GM23338 (cell line): ENCODE measurements at regions not wholly inside any gene's neighbourhood (a gene's known extent, or its start where the extent isn't known, plus 50 kb on each side); places are given as distances from the start of the nearest gene placed in this dataset.

ENCODE experiments used
- ATAC-seq: fragments of 200-7000 bp; cut with Tn5 transposase; 3 replicates; pipeline ENCODE4 v1.9.1; 2020
- DNase-seq: peaks from one replicate; pipeline ENCODE4 v3.0.0-alpha.2; 2015; ENCODE audit warnings: low spot score
- H2AFZ ChIP-seq: fragments of 200-600 bp; sonication (generic); 2 replicates; pipeline ENCODE4 v1.8.0; 2016; ENCODE audit warnings: antibody characterized with exemption, mild to moderate bottlenecking, moderate library complexity
- H3F3A ChIP-seq: fragments of 200-600 bp; sonication (generic); replicated peaks from 2 replicates; pipeline ENCODE4 v1.8.0; 2017; ENCODE audit warnings: antibody characterized with exemption, mixed run types, low read depth
- H3K27ac ChIP-seq: fragments of 200-600 bp; sonication (generic); 2 replicates; pipeline ENCODE4 v1.6.1; 2016; ENCODE audit warnings: low read depth
- H3K27me3 ChIP-seq: fragments of 200-600 bp; sonication (generic); 2 replicates; pipeline ENCODE4 v1.8.0; 2016; ENCODE audit warnings: mild to moderate bottlenecking, mixed run types, moderate library complexity; ENCODE audit not compliant: insufficient read depth
- H3K36me3 ChIP-seq: fragments of 200-600 bp; sonication (generic); 2 replicates; pipeline ENCODE4 v1.8.0; 2016; ENCODE audit warnings: mild to moderate bottlenecking; ENCODE audit not compliant: insufficient read depth
- H3K4me1 ChIP-seq: fragments of 200-600 bp; sonication (generic); 2 replicates; pipeline ENCODE4 v1.8.0; 2016; ENCODE audit warnings: mild to moderate bottlenecking, moderate library complexity; ENCODE audit not compliant: insufficient read depth
- H3K4me2 ChIP-seq: fragments of 200-600 bp; sonication (generic); 2 replicates; pipeline ENCODE4 v1.7.1; 2017; ENCODE audit warnings: mixed run types
- H3K4me3 ChIP-seq: fragments of 200-600 bp; sonication (generic); 2 replicates; pipeline ENCODE4 v1.6.1; 2016; ENCODE audit warnings: mixed run types
- H3K79me2 ChIP-seq: fragments of 200-600 bp; sonication (generic); replicated peaks from 2 replicates; pipeline ENCODE4 v1.8.0; 2017; ENCODE audit warnings: mild to moderate bottlenecking; ENCODE audit not compliant: insufficient read depth
- H3K9me2 ChIP-seq: fragments of 200-600 bp; sonication (generic); 2 replicates; pipeline ENCODE4 v1.8.0; 2017; ENCODE audit not compliant: insufficient read depth
- H4K20me1 ChIP-seq: fragments of 200-600 bp; sonication (generic); replicated peaks from 2 replicates; pipeline ENCODE4 v1.8.0; 2017; ENCODE audit warnings: mild to moderate bottlenecking; ENCODE audit not compliant: insufficient read depth
- H3K27ac Mint-ChIP-seq: 2 replicates; pipeline ENCODE4 v1.8.0; 2020; ENCODE audit warnings: inconsistent platforms, mild to moderate bottlenecking, moderate library complexity, mixed read lengths
- H3K27me3 Mint-ChIP-seq: 3 replicates; pipeline ENCODE4 v1.8.0; 2022; ENCODE audit warnings: low read depth, mild to moderate bottlenecking, moderate library complexity, mixed read lengths, inconsistent platforms; ENCODE audit not compliant: insufficient read depth, poor library complexity
- H3K36me3 Mint-ChIP-seq: 3 replicates; pipeline ENCODE4 v1.8.0; 2021; ENCODE audit warnings: low read depth, mild to moderate bottlenecking, inconsistent platforms, moderate library complexity, mixed read lengths
- H3K4me1 Mint-ChIP-seq: 3 replicates; pipeline ENCODE4 v1.8.0; 2020; ENCODE audit warnings: mild to moderate bottlenecking, inconsistent platforms, mixed read lengths
- H3K4me3 Mint-ChIP-seq: 3 replicates; pipeline ENCODE4 v1.8.0; 2021; ENCODE audit warnings: moderate library complexity, mild to moderate bottlenecking, inconsistent platforms, mixed read lengths
- H3K9me3 Mint-ChIP-seq: 3 replicates; pipeline ENCODE4 v1.8.0; 2020; ENCODE audit warnings: moderate library complexity, mild to moderate bottlenecking, inconsistent platforms, mixed read lengths
- ETS1 ChIP-seq: IDR thresholded peaks from 2 replicates; pipeline ENCODE4 v1.6.1; 2016; ENCODE audit warnings: antibody characterized with exemption
- EZH2phosphoT487 ChIP-seq: fragments of 200-600 bp; sonication (generic); IDR thresholded peaks from one replicate; pipeline ENCODE4 v1.8.1; 2018; ENCODE audit warnings: antibody characterized with exemption; ENCODE audit not compliant: unreplicated experiment
- JUNB ChIP-seq: IDR thresholded peaks from one replicate; pipeline ENCODE4 v1.6.1; 2016; ENCODE audit warnings: antibody characterized with exemption; ENCODE audit not compliant: unreplicated experiment
- STAT1 ChIP-seq: IDR thresholded peaks from one replicate; pipeline ENCODE4 v1.6.1; 2016; ENCODE audit warnings: antibody characterized with exemption; ENCODE audit not compliant: unreplicated experiment
- ZNF331 ChIP-seq: fragments of 250-450 bp; sonication (Bioruptor Pico); IDR thresholded peaks from 2 replicates; pipeline ENCODE4 v1.5.0; 2020; ENCODE audit warnings: low read depth, mild to moderate bottlenecking, moderate library complexity
- TF ChIP-seq, protein P1 (sequence below): fragments of 250-450 bp; sonication (Bioruptor Pico); IDR thresholded peaks from 2 replicates; pipeline ENCODE4 v1.5.0; 2020; ENCODE audit warnings: mild to moderate bottlenecking, moderate library complexity
- TF ChIP-seq, protein P2 (sequence below), 2 experiments: fragments of 200-600 bp in 1 of 2; sonication (generic) in 1 of 2; conservative IDR thresholded peaks; 2 replicates each; pipeline versions ENCODE4 v1.5.1 to v1.6.1; 2016 to 2017; ENCODE audit warnings: antibody characterized with exemption in 2 of 2, low read depth in 2 of 2, mild to moderate bottlenecking in 2 of 2, moderate library complexity in 1 of 2

GRCh38 chr1:80495806-80496205 is 1304.9 kb upstream of the ADGRL2 start (continued):
- TF ChIP-seq, protein P1, sequence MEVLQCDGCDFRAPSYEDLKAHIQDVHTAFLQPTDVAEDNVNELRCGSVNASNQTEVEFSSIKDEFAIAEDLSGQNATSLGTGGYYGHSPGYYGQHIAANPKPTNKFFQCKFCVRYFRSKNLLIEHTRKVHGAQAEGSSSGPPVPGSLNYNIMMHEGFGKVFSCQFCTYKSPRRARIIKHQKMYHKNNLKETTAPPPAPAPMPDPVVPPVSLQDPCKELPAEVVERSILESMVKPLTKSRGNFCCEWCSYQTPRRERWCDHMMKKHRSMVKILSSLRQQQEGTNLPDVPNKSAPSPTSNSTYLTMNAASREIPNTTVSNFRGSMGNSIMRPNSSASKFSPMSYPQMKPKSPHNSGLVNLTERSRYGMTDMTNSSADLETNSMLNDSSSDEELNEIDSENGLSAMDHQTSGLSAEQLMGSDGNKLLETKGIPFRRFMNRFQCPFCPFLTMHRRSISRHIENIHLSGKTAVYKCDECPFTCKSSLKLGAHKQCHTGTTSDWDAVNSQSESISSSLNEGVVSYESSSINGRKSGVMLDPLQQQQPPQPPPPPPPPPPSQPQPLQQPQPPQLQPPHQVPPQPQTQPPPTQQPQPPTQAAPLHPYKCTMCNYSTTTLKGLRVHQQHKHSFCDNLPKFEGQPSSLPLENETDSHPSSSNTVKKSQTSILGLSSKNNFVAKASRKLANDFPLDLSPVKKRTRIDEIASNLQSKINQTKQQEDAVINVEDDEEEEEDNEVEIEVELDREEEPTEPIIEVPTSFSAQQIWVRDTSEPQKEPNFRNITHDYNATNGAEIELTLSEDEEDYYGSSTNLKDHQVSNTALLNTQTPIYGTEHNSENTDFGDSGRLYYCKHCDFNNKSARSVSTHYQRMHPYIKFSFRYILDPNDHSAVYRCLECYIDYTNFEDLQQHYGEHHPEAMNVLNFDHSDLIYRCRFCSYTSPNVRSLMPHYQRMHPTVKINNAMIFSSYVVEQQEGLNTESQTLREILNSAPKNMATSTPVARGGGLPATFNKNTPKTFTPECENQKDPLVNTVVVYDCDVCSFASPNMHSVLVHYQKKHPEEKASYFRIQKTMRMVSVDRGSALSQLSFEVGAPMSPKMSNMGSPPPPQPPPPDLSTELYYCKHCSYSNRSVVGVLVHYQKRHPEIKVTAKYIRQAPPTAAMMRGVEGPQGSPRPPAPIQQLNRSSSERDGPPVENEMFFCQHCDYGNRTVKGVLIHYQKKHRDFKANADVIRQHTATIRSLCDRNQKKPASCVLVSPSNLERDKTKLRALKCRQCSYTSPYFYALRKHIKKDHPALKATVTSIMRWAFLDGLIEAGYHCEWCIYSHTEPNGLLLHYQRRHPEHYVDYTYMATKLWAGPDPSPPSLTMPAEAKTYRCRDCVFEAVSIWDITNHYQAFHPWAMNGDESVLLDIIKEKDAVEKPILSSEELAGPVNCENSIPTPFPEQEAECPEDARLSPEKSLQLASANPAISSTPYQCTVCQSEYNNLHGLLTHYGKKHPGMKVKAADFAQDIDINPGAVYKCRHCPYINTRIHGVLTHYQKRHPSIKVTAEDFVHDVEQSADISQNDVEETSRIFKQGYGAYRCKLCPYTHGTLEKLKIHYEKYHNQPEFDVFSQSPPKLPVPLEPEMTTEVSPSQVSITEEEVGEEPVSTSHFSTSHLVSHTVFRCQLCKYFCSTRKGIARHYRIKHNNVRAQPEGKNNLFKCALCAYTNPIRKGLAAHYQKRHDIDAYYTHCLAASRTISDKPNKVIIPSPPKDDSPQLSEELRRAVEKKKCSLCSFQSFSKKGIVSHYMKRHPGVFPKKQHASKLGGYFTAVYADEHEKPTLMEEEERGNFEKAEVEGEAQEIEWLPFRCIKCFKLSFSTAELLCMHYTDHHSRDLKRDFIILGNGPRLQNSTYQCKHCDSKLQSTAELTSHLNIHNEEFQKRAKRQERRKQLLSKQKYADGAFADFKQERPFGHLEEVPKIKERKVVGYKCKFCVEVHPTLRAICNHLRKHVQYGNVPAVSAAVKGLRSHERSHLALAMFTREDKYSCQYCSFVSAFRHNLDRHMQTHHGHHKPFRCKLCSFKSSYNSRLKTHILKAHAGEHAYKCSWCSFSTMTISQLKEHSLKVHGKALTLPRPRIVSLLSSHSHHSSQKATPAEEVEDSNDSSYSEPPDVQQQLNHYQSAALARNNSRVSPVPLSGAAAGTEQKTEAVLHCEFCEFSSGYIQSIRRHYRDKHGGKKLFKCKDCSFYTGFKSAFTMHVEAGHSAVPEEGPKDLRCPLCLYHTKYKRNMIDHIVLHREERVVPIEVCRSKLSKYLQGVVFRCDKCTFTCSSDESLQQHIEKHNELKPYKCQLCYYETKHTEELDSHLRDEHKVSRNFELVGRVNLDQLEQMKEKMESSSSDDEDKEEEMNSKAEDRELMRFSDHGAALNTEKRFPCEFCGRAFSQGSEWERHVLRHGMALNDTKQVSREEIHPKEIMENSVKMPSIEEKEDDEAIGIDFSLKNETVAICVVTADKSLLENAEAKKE, result no peak
- TF ChIP-seq ZNF331 (CRISPR knock-in tag), result no peak
- TF ChIP-seq STAT1, result no peak
- no peak for TF ChIP-seq EZH2phosphoT487
- TF ChIP-seq ETS1, result no peak

- Histone ChIP-seq H3K4me2 (no peak overlapping the region), H3F3A (no peaks in the 10 kb centered on the region), H3K27ac (no peak overlapping the region), H2AFZ (no peak overlapping the region), H3K36me3 (no peaks in the 10 kb centered on the region), H3K27me3 (no peaks in the 10 kb centered on the region), H4K20me1 (no peaks in the 10 kb centered on the region), H3K79me2 (no peaks in the 10 kb centered on the region), H3K4me3 (no peak overlapping the region), H3K9me2 (no peaks in the 10 kb centered on the region), H3K4me1 (no peaks in the 10 kb centered on the region)
- no peaks in the 10 kb centered on the region for H3K9me3 Mint-ChIP-seq
- no peak for ATAC-seq
- no peak for DNase-seq
- H3K4me3 Mint-ChIP-seq, result no peak overlapping the region
- no peaks in the 10 kb centered on the region for H3K4me1 Mint-ChIP-seq
- no peaks in the 10 kb centered on the region for H3K27me3 Mint-ChIP-seq
- H3K36me3 Mint-ChIP-seq, result no peaks in the 10 kb centered on the region
- H3K27ac Mint-ChIP-seq, result no peak overlapping the region
- TF ChIP-seq JUNB, result no peak
- TF ChIP-seq STAT1, result no peak
- TF ChIP-seq ZNF331 (CRISPR knock-in tag), result no peak
- TF ChIP-seq, protein P2, sequence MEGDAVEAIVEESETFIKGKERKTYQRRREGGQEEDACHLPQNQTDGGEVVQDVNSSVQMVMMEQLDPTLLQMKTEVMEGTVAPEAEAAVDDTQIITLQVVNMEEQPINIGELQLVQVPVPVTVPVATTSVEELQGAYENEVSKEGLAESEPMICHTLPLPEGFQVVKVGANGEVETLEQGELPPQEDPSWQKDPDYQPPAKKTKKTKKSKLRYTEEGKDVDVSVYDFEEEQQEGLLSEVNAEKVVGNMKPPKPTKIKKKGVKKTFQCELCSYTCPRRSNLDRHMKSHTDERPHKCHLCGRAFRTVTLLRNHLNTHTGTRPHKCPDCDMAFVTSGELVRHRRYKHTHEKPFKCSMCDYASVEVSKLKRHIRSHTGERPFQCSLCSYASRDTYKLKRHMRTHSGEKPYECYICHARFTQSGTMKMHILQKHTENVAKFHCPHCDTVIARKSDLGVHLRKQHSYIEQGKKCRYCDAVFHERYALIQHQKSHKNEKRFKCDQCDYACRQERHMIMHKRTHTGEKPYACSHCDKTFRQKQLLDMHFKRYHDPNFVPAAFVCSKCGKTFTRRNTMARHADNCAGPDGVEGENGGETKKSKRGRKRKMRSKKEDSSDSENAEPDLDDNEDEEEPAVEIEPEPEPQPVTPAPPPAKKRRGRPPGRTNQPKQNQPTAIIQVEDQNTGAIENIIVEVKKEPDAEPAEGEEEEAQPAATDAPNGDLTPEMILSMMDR (conservative IDR thresholded peaks at IDR 0.05; ENCODE audit: low read depth in 2 of 2), result no peak
- no peak for TF ChIP-seq EZH2phosphoT487
These were observed 1328.6 kb upstream of the ADGRL2 start for GRCh38 chr1:80472145-80472544.
